Peyer's patch (tissue), 4 donors: ENCODE measurements at regions not wholly inside any gene's neighbourhood (a gene's known extent, or its start where the extent isn't known, plus 50 kb on each side); places are given as distances from the start of the nearest gene placed in this dataset.

Source experiments
- CTCF ChIP-seq, 6 experiments: fragments of 450-650 bp in 4 of 6; fragments of 200-600 bp in 2 of 6; sonication (generic) in 1 of 6; IDR thresholded peaks; one replicate each; pipeline ENCODE4 v1.5.1; 2017 to 2019; ENCODE audit warnings: antibody characterized with exemption in 6 of 6, mild to moderate bottlenecking in 3 of 6, moderate library complexity in 1 of 6
- POLR2A ChIP-seq, 2 donors: fragments of 450-650 bp; IDR thresholded peaks; one replicate each; pipeline ENCODE4 v1.5.1; 2017; ENCODE audit warnings: antibody characterized with exemption in 2 of 2, mild to moderate bottlenecking in 2 of 2, moderate library complexity in 2 of 2

- no peak for TF ChIP-seq CTCF (IDR thresholded peaks at IDR 0.05)
- no peak for TF ChIP-seq POLR2A (IDR thresholded peaks at IDR 0.05)
Measured at GRCh38 chr17:83204230-83204725, 124.9 kb downstream of the METRNL start.
